ENCODE measurements at regions not wholly inside any gene's neighbourhood (a gene's known extent, or its start where the extent isn't known, plus 50 kb on each side); places are given as distances from the start of the nearest gene placed in this dataset.

DNA sequence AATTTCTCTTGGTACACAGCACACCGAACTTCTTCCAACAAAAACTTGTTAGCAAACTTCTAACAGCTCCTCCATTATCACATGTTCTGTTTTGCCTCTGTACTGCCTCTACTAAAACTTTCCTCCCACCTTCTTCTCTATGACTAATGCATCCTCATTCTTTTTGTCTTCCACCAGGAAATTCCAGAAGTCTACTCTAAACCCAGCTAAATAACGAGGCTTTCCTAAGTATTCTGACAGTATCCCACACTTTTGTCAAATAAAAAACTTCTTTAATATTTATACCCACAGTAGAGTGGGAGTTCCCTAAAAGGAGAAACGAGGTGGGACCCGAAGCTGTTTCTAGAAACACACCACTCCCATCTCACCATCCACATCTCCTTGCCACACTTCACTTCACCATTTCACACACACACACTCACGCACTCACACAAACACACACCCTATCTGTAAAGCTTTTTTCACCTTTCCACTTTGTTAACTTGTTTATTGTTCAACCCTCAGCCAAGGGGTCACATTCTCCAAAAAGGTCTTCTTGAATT lies 280.3 kb downstream of the ARAP2 start:
- peak in 1 of 58 donors; percentile 6 for DNase-seq

- DNase-seq, result no peak
These were observed 279.0 kb downstream of the ARAP2 start for GRCh38 chr4:35965300-35965699.

- no peak for DNase-seq
These were observed 277.7 kb downstream of the ARAP2 start for GRCh38 chr4:35966566-35966965.

DNA sequence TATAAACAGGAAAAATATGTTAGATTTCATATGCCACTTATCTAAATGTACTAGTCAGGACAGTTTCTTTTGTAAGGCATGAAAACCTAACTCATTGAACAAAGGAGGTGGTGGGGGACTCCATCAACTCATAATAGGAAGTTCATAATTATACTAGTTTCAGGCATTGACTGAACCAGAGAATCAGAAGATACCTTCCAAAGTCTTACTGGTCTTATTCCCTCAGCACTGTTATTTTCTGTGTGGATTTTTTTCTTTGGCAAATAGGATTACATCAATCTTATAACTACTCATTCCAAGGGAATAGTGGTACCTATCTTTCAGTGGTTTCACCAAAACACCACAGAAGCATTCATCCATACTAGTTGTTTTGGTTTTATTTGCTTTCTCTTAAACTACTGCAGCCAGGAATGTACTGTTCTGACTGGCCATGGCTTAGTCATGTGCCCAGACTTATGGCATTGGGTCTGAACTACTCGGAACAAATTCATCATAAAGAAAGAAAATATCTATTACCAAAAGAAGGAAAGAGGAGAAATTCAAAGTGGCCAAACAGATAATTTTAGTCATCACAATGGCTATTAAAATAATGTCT lies 273.9 kb downstream of the ARAP2 start:
- no peak for DNase-seq

DNA sequence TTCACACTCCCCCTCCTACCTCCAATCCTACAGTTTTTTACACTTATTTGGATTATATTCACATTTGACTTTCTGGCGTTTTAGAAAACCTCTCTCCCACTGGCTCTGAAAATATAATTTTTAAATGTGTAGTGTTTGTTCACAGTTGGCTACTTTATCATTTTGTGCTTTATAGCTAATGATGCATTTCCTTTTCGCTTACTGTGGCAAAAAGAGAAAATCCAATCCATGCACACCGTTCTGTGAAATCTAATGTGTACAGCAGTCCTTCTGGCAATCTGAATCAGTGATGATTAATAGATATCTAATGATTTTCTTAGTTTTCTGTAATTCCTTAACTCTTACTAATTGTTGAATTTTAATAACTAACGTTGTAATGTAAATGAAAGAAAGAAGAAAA lies 271.5 kb downstream of the ARAP2 start:
- DNase-seq, result no peak

DNA sequence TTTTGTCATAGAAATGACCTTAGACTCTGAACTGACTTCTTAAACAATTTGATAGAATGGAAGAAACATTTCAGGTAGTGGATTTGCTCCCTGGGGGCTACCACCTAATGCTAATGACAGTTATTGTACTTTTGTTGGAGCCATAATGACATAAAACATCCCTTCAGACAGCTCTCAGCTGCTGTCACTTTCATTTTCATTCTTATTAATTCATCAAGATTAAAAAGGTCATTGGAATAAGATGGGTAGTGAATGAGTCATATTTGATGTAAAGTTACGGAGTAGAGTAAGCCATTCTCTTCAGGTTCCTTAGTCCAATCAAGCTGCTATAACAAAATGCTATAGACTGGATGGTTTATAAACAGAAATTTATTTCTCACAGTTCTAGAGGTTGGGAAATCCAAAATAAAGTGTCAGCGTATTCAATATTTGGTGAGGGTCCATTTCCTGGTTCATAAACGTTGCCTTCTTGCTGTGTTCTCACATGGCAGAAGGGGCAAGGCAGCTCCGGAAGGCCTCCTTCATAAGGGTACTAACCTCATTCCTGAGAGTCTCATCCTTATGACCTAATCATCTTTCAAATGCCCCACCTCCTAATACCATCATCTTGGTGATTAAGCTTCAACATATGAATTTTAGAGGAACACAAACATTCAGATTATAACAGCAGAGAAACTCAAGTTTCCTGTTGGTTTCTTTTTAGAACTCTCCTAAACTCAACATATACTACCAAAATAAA lies 268.5 kb downstream of the ARAP2 start:
- no peak for DNase-seq

DNA sequence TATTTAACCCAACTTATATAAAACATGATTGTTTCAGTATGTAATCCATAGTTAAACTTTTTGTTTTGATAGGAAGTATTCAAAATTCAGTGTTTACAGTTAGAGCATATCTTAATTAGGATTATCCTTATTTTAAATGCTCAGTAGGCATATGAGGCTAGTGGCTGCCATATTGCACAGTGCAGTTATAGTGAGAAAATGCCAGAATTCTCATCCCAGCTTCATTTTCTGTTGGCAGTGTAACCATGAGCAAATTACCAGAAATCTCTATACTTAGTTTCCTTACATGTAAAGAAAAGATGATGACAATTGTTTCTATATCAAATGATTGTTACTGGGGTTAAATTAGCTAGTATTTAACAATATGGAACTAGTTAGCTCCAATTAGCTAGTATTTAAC lies 265.8 kb downstream of the ARAP2 start:
- no peak for DNase-seq

DNA sequence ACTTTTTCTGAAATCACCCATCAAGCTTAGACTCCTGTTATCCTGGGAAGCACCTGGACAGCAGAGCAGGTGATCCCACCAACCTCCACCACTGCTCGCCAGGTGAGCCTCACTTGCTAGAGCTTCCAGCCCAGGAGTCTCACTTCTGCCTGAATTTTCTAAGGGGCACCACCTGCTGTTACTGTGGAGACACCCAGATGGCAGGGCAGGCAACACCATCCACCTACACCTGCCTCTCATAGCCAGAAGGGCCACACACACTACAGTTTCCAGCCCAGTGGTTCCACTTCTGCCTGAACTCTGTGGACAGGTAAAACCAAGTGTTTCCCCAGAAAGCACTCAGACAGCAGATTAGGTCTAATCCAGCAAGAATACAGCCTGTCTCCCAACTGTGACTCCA lies 262.0 kb downstream of the ARAP2 start:
- DNase-seq, result no peak

- DNase-seq, result no peak
These were observed 257.8 kb downstream of the ARAP2 start for GRCh38 chr4:35986537-35986936.

DNA sequence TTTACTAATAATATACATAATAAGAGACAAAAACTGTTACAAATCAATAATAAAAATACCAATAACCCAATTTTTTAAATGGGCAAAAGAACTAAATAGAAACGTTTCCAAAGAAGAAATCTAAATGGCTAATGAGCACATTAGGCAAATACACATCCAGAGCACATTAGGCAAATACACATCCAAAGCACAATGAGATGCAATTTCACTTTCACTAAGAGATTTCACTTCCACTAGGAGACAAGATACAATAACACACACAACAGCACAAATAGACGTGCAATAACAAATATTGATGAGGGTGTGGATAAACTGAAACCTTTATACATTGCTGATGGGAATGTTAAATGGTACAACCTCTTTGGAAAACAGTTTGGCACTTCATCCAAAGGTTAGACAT lies 250.7 kb downstream of the ARAP2 start:
- no peak for DNase-seq

GRCh38 chr4:36000941-36001557 lies 243.3 kb downstream of the ARAP2 start:
- no peak for DNase-seq

DNA sequence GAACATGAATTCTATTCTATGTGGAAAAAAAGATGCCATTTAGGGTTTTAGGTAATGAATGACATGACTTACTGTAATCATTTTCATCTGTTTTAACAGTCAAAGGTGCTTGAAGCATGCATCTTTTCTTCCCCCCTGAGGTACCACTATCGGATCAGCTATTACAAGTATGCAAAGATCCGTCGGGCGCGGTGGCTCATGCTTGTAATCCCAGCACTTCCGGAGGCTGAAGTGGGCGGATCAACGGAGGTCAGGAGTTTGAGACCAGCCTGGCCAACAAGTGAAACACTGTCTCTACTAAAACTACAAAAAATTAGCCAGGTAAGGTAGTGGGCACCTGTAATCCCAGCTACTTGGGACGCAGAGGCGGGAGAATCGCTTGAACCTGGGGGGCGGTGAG lies 241.3 kb downstream of the ARAP2 start:
- DNase-seq, result no peak

GRCh38 chr4:36004204-36004851 lies 240.0 kb downstream of the ARAP2 start:
- no peak for DNase-seq

DNA sequence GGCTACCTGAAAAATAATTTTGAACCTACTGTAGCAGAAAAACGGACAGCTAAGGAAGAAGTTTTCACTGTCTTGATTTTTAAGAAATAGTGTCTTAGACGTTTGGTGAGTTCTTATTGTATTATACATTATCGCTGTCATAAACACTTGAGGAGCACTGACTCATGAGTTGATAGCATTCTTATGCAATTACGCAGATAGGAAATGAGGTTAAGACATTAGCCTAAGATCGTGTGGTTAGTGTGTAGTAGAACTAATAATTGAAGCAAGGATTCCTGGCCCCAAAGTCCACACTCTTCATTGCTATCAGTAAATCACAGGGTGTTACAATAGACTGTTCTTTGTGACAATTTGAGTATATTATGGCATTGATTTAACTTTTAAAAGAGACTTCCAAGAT lies 238.1 kb downstream of the ARAP2 start:
- no peak for DNase-seq

DNA sequence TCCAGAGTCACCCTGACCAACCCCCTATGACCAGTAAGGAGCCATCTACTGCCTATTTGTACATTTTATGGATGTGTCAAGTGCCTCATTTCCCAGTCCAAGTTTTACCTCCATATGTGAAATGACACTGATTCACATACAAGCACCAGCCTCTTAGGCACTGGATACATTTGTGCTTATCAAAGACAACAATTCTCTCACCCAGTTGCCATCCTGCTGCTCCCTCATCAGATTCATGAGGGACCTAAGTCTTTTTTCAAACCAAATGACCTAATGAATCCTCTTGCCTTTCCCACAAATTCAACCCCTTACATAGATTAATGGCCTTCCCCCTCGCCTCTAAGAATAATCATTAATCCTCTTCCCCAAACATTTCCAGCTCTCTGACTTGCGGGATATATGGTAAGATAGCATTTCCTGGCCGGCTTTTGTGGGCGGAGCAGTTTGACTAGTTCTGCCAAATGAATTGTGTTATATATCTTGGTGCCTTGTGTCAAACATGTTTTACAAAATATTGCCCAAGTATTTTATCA lies 233.9 kb downstream of the ARAP2 start:
- DNase-seq, result no peak

DNA sequence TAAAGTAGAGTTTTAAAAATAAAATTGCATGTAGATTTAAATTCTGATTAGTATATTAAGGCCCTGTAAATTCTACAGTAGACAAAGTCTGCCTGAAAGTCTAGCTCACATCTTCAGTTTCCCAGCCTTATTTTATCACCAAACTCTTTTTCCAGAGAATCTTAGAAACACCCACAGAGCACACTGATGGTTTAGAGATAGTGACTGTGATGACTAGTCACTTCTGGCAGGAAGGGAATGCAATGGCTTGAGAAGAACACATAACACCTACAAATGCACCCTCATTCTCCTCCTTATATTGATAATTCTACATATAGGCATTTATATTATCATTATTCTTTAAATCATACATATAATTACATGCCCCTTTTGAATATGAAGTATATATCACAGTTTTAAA lies 232.9 kb downstream of the ARAP2 start:
- DNase-seq, result no peak

- no peak for DNase-seq
These were observed 231.8 kb downstream of the ARAP2 start for GRCh38 chr4:36012503-36012902.

- DNase-seq, result no peak
These were observed 231.1 kb downstream of the ARAP2 start for GRCh38 chr4:36013206-36013605.
